SK-N-SH (cell line): ENCODE measurements at regions not wholly inside any gene's neighbourhood (a gene's known extent, or its start where the extent isn't known, plus 50 kb on each side); places are given as distances from the start of the nearest gene placed in this dataset.

Experiments
- CTCF ChIA-PET: fragments of 300-600, 350-600 bp; formaldehyde crosslinking; extraction: SDS; loops from one replicate; lab custom pipeline; 2021; lab: Yijun Ruan, JAX
- POLR2A ChIA-PET: fragments of 350-600 bp; sonication (Branson Sonifier 250); formaldehyde crosslinking; extraction: SDS; loops from one replicate; lab custom pipeline; 2020; ENCODE audit warnings: antibody characterized with exemption, inconsistent platforms; lab: Yijun Ruan, JAX
- DNase-seq: peaks from one replicate; pipeline ENCODE4 v3.0.0; 2012
- H2AFZ ChIP-seq: fragments of 200-600 bp; sonication (generic); 2 replicates; pipeline ENCODE4 v1.8.1; 2016; ENCODE audit warnings: antibody characterized with exemption, mild to moderate bottlenecking, low read depth
- H3F3A ChIP-seq: fragments of 200-600 bp; sonication (generic); replicated peaks from 2 replicates; pipeline ENCODE3; 2016; ENCODE audit warnings: antibody characterized with exemption, mild to moderate bottlenecking; ENCODE audit not compliant: insufficient read depth
- H3K27ac ChIP-seq, 2 experiments: fragments of 200-500 bp in 1 of 2; fragments of 200-600 bp in 1 of 2; sonication (Bioruptor generic) in 1 of 2; sonication (generic), shearing (Covaris generic) in 1 of 2; 2 replicates each; pipeline versions ENCODE4 v1.5.1 to v1.6.1; 2014 to 2016; ENCODE audit warnings: low read depth in 2 of 2, inconsistent platforms in 1 of 2, low read length in 1 of 2, mild to moderate bottlenecking in 1 of 2, mixed read lengths in 1 of 2
- H3K27me3 ChIP-seq: fragments of 200-600 bp; sonication (generic), shearing (Covaris generic); 2 replicates; pipeline ENCODE4 v1.6.1; 2016; ENCODE audit warnings: mixed run types; ENCODE audit not compliant: insufficient read depth
- H3K36me3 ChIP-seq, 2 experiments: fragments of 200-500 bp in 1 of 2; fragments of 200-600 bp in 1 of 2; sonication (Bioruptor generic) in 1 of 2; sonication (generic) in 1 of 2; replicated peaks in 1 of 2; 2 replicates each; pipeline versions ENCODE3 to v1.5.1; 2014 to 2016; ENCODE audit warnings: low read length in 1 of 2, mild to moderate bottlenecking in 1 of 2; ENCODE audit not compliant: insufficient read depth in 2 of 2, control insufficient read depth in 1 of 2
- H3K4me1 ChIP-seq, 2 experiments: fragments of 200-500 bp in 1 of 2; fragments of 200-600 bp in 1 of 2; sonication (Bioruptor generic) in 1 of 2; sonication (generic), shearing (Covaris generic) in 1 of 2; 2 replicates each; pipeline versions ENCODE4 v1.5.1 to v1.6.1; 2014 to 2016; ENCODE audit warnings: low read depth in 1 of 2, low read length in 1 of 2, mixed run types in 1 of 2; ENCODE audit not compliant: insufficient read depth in 2 of 2, control insufficient read depth in 1 of 2
- H3K4me2 ChIP-seq: fragments of 200-600 bp; sonication (generic), shearing (Covaris generic); 2 replicates; pipeline ENCODE4 v1.6.1; 2017; ENCODE audit warnings: mixed run types
- H3K4me3 ChIP-seq, 2 experiments: fragments of 200-500 bp in 1 of 2; fragments of 200-600 bp in 1 of 2; sonication (Bioruptor generic) in 1 of 2; sonication (generic), shearing (Covaris generic) in 1 of 2; 2 replicates each; pipeline versions ENCODE4 v1.5.1 to v1.8.1; 2014 to 2016; ENCODE audit warnings: low read depth in 2 of 2, inconsistent platforms in 1 of 2, low read length in 1 of 2, mild to moderate bottlenecking in 1 of 2, mixed read lengths in 1 of 2, moderate library complexity in 1 of 2
- H3K79me2 ChIP-seq: fragments of 200-600 bp; sonication (generic); 2 replicates; pipeline ENCODE4 v1.8.1; 2017; ENCODE audit warnings: mild to moderate bottlenecking; ENCODE audit not compliant: insufficient read depth
- H3K9ac ChIP-seq: fragments of 200-600 bp; sonication (generic); 2 replicates; pipeline ENCODE4 v1.6.1; 2017; ENCODE audit warnings: mixed run types
- H3K9me2 ChIP-seq: fragments of 200-600 bp; sonication (generic); 2 replicates; pipeline ENCODE4 v1.6.1; 2017; ENCODE audit warnings: mixed run types
- H3K9me3 ChIP-seq: fragments of 200-600 bp; sonication (generic); 2 replicates; pipeline ENCODE4 v1.6.1; 2017; ENCODE audit warnings: mixed run types, mild to moderate bottlenecking, moderate library complexity
- H4K20me1 ChIP-seq: fragments of 200-600 bp; sonication (generic); 2 replicates; pipeline ENCODE4 v1.6.1; 2017; ENCODE audit warnings: mild to moderate bottlenecking, mixed run types; ENCODE audit not compliant: insufficient read depth
- CHD2 ChIP-seq: fragments of 150-350 bp; IDR thresholded peaks from 2 replicates; pipeline ENCODE4 v1.6.1; 2018; ENCODE audit warnings: low read length; ENCODE audit not compliant: partially characterized antibody
- CTCF ChIP-seq: fragments of 200-600 bp; sonication (generic); IDR thresholded peaks from 2 replicates; pipeline ENCODE4 v1.6.1; 2017; ENCODE audit warnings: antibody characterized with exemption, mild to moderate bottlenecking, moderate library complexity
- ELF1 ChIP-seq: IDR thresholded peaks from 2 replicates; pipeline ENCODE4 v1.4.0; 2012
- EP300 ChIP-seq, 2 experiments: IDR thresholded peaks; 2 replicates each; pipeline versions ENCODE4 v1.4.0 to v1.6.1; 2012; ENCODE audit warnings: borderline replicate concordance in 1 of 2, low read depth in 1 of 2, low read length in 1 of 2
- FOSL2 ChIP-seq: IDR thresholded peaks from 2 replicates; pipeline ENCODE4 v1.4.0; 2012; ENCODE audit warnings: low read depth, mild to moderate bottlenecking, moderate library complexity, borderline replicate concordance
- FOXJ3 ChIP-seq: sonication (generic); formaldehyde crosslinking; IDR thresholded peaks from 2 replicates; pipeline ENCODE4 v1.5.1; 2020; ENCODE audit warnings: mild to moderate bottlenecking, missing genetic modification reagents
- FOXM1 ChIP-seq: IDR thresholded peaks from 2 replicates; pipeline ENCODE4 v1.4.0; 2012; ENCODE audit warnings: low read depth, mild to moderate bottlenecking
- IRF3 ChIP-seq: fragments of 150-350 bp; IDR thresholded peaks from 2 replicates; pipeline ENCODE4 v1.6.1; 2016; ENCODE audit warnings: mild to moderate bottlenecking, low read depth, low read length
- JUND ChIP-seq: IDR thresholded peaks from 2 replicates; pipeline ENCODE4 v1.4.0; 2012
- MAX ChIP-seq: IDR thresholded peaks from 2 replicates; pipeline ENCODE4 v1.4.0; 2012; ENCODE audit warnings: low read depth
- RAD21 ChIP-seq: IDR thresholded peaks from 2 replicates; pipeline ENCODE4 v1.6.1; 2012; ENCODE audit warnings: mild to moderate bottlenecking, low read length
- REST ChIP-seq: IDR thresholded peaks from 2 replicates; pipeline ENCODE4 v1.6.1; 2012; ENCODE audit warnings: mild to moderate bottlenecking, low read depth, low read length, moderate library complexity
- RFX5 ChIP-seq: IDR thresholded peaks from 2 replicates; pipeline ENCODE4 v1.6.1; 2012; ENCODE audit warnings: mild to moderate bottlenecking, improper control_type of control experiment, low read length
- RXRA ChIP-seq: IDR thresholded peaks from 2 replicates; pipeline ENCODE4 v1.4.0; 2012; ENCODE audit warnings: low read depth, mild to moderate bottlenecking, borderline replicate concordance
- SIN3A ChIP-seq: IDR thresholded peaks from 2 replicates; pipeline ENCODE4 v1.6.1; 2012; ENCODE audit warnings: low read depth, mild to moderate bottlenecking, low read length, moderate library complexity, borderline replicate concordance
- TCF12 ChIP-seq: IDR thresholded peaks from 2 replicates; pipeline ENCODE4 v1.4.0; 2012
- TEAD4 ChIP-seq: IDR thresholded peaks from 2 replicates; pipeline ENCODE4 v1.4.0; 2012; ENCODE audit warnings: mild to moderate bottlenecking, borderline replicate concordance; ENCODE audit not compliant: insufficient read depth
- USF2 ChIP-seq: fragments of 150-350 bp; IDR thresholded peaks from 2 replicates; pipeline ENCODE4 v1.6.1; 2017; ENCODE audit warnings: antibody characterized with exemption, low read length, low read depth, borderline replicate concordance
- YY1 ChIP-seq: IDR thresholded peaks from 2 replicates; pipeline ENCODE4 v1.4.0; 2012; ENCODE audit warnings: low read depth, mild to moderate bottlenecking
- WGBS: methylation state at CpG from one replicate; pipeline ENCODE4 v1.1.6; 2017; ENCODE audit warnings: low lambda C conversion rate; 5-methylcytosine and 5-hydroxymethylcytosine counted together

- Histone ChIP-seq H3K27me3 (no peaks in the 10 kb centered on the region), H3K27ac (no peak overlapping the region), H3K36me3 (no peaks in the 10 kb centered on the region), H3K9me3 (no peaks in the 10 kb centered on the region), H3K9ac (no peak overlapping the region), H4K20me1 (no peaks in the 10 kb centered on the region), H3K79me2 (no peaks in the 10 kb centered on the region), H3K4me1 (peaks cover 0 to 2% of the 10 kb centered on the region in 2 experiments; a peak in 1 of 4 replicates), H3K4me2 (no peak overlapping the region), H3K9me2 (no peaks in the 10 kb centered on the region), H2AFZ (no peak overlapping the region), H3F3A (no peaks in the 10 kb centered on the region), H3K4me3 (no peak overlapping the region)
- ChIA-PET POLR2A (no interaction called here), CTCF (no interaction called here)
- TF ChIP-seq ELF1 (no peak), RFX5 (no peak), CHD2 (no peak), FOSL2 (no peak), IRF3 (no peak), TEAD4 (no peak), SIN3A (no peak), CTCF (no peak), YY1 (no peak), RAD21 (no peak), EP300 (IDR thresholded peaks at IDR 0.05; ENCODE audit: borderline replicate concordance in 1 of 2, low read depth in 1 of 2, low read length in 1 of 2) (no peak), TCF12 (no peak), USF2 (no peak), FOXJ3 (CRISPR knock-in tag) (no peak), MAX (no peak), RXRA (no peak), JUND (no peak), REST (no peak), FOXM1 (no peak)
- 46% methylated on average over 10 of the region's 10 CpGs for WGBS
- DNase-seq, result no peak
Observed at GRCh38 chr2:122157158-122157557, 401.7 kb downstream of the TSN start.
